GM19452 (cell line): ENCODE measurements at regions not wholly inside any gene's neighbourhood (a gene's known extent, or its start where the extent isn't known, plus 50 kb on each side); places are given as distances from the start of the nearest gene placed in this dataset.

Experiments
- ATAC-seq: cut with Tn5 transposase; IDR thresholded peaks from one replicate; pipeline ENCODE4 v1.9.1; 2021; ENCODE audit not compliant: unreplicated experiment

DNA sequence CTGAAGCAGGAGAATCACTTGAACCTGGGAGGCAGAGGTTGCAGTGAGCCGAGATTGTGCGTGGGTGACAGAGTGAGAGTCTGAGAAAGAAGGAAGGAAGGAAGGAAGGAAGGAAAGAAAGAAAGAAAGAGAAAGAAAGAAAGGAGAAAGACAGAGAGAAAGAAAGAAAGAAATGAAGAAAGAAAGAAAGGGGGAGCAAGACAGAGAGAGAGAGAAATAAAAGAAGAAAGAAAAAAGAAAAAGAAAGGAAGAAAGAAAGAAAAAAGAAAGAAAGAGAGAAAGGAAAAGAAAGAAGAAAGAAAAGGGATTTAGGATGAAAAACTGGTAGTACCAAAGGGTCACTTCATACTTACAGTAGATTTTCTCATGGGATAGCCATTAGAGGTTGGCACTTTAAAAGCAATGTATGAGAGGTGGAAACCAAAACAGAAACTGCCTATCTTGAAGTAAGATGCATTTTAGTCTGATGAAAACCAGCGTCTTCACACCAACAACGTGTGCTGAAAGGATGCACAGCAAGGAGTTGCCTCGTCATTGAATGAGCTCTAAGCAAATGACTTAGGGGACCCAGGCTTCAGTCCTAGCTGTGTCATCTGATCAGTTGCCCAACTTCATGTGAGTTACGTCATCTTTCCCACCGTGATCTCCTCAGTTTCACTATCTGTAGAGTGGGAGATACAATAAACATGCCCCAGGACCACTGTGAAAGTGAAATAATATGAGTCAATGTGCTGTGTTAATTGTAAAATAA, 133.9 kb upstream of the NEDD9 start:
- ATAC-seq: peak; percentile 79

- ATAC-seq: no peak
Measured at GRCh38 chr6:11364971-11365397, 132.5 kb upstream of the NEDD9 start.

- no peak for ATAC-seq
Measured at GRCh38 chr6:11363881-11364576, 131.6 kb upstream of the NEDD9 start.

DNA sequence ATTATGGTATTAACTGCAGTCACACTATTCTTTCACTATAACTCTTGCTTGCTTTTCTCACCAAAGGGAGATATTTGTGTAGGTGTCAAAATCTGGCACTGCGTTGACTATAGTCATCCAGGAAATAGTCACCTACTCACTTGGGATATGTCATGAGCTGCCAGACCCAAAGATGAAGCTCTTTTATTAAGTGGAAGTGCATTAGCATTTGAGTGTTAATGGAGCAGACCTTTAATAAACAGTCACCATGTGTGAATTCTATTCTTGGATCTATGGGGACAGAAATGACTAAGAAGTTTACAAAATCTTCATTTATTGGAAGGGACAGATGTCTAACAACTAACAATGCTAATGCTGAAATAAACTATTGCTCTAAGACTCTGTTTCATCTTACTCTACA, 130.1 kb upstream of the NEDD9 start:
- ATAC-seq: no peak

DNA sequence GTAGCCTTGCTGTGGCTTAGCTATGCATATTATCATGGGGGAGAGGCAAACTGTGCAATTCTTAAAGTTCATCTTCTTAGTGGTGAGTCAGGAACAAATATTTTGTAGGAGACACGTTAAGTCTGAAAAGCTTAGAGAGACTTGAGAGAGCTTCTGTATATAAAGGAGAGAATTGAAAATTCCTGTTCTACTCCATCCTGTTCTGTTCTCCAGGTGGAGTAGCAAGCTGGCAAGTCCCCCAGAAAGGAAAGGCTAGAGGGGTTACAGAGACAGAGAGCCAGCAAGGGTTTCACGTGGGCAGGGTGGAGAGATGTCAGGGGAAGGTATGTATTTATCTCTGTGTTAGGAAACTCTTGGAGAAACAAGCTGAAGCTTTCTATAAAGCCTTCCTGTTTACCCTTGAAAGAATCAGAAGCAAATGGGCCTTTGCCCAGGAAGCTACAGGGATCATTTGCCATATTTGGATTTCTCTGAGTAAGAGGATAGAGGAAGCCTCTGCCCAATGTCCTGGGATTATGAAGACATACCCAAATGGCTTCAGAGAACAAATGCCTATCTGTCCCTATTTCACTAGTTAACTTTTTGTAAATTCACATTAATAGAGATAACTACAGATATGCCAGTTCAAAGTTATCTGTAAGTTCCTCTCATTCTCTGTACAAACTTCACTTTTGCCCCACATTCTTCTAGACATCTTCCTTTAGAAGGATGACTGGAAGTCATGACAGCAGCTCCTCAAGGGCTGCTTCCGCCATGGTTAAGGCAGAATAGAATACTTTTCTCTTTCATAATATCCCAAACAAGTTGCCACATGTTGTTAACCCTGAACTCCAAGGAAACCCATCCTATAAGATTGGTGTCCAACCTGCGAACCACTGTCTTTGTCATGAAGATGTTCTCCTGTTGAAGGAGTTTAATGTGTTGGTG, 126.7 kb upstream of the NEDD9 start:
- ATAC-seq: no peak

- ATAC-seq: no peak
Measured at GRCh38 chr6:11357285-11357684, 124.8 kb upstream of the NEDD9 start.

DNA sequence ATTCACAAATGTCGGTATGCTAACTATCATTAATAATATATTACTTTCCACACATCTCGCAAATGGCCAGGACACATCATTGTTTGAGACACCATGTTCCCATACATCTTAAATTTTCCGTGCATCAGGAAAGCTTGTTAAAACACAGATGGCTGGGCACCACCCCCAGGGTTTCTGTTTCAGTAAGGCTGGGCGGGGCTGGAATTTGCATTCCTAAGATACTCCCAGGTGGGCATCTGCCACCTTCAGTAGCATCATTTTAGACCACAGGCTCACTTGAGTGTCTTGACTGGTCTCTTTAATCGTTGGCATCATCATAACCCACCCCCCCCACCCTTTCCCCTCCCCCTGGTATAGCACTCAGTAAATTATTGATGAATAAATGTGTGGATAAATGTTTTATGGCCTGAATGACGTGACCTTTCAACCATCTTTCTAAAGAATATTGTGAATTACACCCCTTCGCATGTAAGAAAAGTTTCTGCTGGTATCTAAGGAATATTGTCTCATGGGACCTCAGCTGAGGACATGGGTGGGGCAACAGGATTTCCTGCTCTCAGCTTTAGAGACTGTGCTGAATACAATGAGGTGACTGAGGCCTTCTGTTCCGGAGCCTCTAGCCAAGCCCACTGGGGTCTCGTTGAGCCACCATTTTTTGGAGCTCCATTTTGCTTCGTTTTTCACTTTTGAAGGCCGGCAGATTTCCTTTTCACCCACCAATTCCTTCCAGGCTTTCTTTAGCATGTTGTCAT, 124.1 kb upstream of the NEDD9 start:
- ATAC-seq: no peak

GRCh38 chr6:11353921-11354389, 121.5 kb upstream of the NEDD9 start:
- ATAC-seq: no peak

- no peak for ATAC-seq
Measured at GRCh38 chr6:11350294-11350693, 117.8 kb upstream of the NEDD9 start.

DNA sequence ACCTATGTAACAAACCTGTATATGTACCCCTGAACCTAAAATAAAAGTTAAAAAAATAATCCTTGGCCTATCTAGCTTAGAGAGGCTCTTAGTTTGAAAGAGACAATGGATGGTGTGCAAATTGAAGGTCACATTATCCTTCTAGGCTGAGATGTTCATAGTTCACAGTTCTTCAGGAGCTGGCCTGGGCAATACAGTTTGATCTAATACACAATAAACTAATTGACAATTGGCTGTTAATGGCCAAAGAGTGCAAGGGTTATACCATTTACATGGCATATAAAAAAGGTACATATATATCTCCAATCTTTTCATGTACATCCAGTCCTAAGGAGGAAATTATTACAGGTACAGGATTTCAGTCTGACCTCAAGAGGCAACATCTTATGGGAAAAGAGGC, 117.4 kb upstream of the NEDD9 start:
- ATAC-seq: no peak

DNA sequence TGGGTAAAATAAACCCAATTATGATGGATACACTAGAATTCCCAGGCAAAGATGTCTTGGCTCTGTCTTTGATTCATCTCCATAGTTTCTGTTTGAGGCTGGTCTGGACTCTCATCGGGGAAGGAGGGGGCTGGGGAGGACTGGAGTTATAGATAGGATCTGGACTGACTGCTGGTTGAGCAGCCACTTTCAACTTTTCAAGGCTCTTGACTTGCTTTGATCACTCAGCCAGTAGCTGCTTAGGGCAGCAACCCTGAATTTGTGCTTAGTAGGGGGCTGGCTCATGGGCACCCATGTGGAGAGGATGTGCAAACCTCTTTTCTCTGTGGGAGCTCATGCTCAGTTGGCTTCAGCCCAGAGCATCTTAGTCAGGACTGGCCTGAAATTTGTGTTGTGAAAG, 114.0 kb upstream of the NEDD9 start:
- no peak for ATAC-seq

DNA sequence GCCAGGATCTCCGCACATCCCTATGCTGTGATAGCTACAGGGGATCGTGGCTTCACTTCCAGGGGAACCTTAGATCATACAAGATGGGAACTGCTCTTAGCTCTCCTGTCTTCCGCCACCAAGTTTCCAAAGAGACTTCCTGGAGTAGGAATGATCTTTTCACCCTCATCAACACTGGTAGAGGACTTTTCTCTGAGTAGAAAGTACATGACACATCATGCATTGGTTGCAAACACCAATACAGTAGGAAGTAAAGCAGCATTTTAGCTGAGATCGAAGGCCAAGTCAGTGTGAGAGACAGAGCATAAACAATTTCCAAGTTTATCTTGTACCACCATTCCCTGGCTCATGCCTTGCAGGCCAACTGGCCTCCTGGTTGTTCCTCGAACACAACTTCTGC, 113.1 kb upstream of the NEDD9 start:
- no peak for ATAC-seq

- ATAC-seq: no peak
Measured at GRCh38 chr6:11343963-11344723, 111.7 kb upstream of the NEDD9 start.

- no peak for ATAC-seq
Measured at GRCh38 chr6:11341867-11342266, 109.4 kb upstream of the NEDD9 start.

- ATAC-seq: no peak
Measured at GRCh38 chr6:11341303-11341702, 108.8 kb upstream of the NEDD9 start.

GRCh38 chr6:11339380-11339779, 106.9 kb upstream of the NEDD9 start:
- no peak for ATAC-seq

- ATAC-seq: no peak
Measured at GRCh38 chr6:11337306-11337705, 104.8 kb upstream of the NEDD9 start.

- ATAC-seq: no peak
Measured at GRCh38 chr6:11335826-11336225, 103.4 kb upstream of the NEDD9 start.

GRCh38 chr6:11333132-11333849, 100.8 kb upstream of the NEDD9 start:
- ATAC-seq: peak; percentile 69
